Activated CD8-positive, alpha-beta T cell treated with anti-CD3 and anti-CD28 coated beads for 36 hours (primary cell): ENCODE measurements at regions not wholly inside any gene's neighbourhood (a gene's known extent, or its start where the extent isn't known, plus 50 kb on each side); places are given as distances from the start of the nearest gene placed in this dataset.

ENCODE experiments used
- ATAC-seq: fragments of 200-7000 bp; cut with Tn5 transposase; one replicate; pipeline ENCODE4 v1.10.0; 2021; ENCODE audit warnings: mild to moderate bottlenecking, moderate library complexity
- CTCF ChIA-PET: fragments of 350-600 bp; sonication (Branson Sonifier 250); formaldehyde crosslinking; loops from one replicate; lab custom pipeline; 2021; ENCODE audit warnings: antibody characterized with exemption; lab: Charles Lee
- POLR2A ChIA-PET: fragments of 350-600 bp; sonication (Branson Sonifier 250); formaldehyde crosslinking; loops from one replicate; lab custom pipeline; 2021; ENCODE audit warnings: antibody characterized with exemption; lab: Charles Lee
- DNase-seq: peaks from one replicate; pipeline ENCODE4 v3.0.0-alpha.2; 2020
- H3K27ac Mint-ChIP-seq: one replicate; pipeline ENCODE4 v1.8.0; 2021; ENCODE audit warnings: mild to moderate bottlenecking, mixed read lengths
- H3K27me3 Mint-ChIP-seq: one replicate; pipeline ENCODE4 v1.8.0; 2021; ENCODE audit warnings: mixed read lengths
- H3K36me3 Mint-ChIP-seq: one replicate; pipeline ENCODE4 v1.8.0; 2021; ENCODE audit warnings: low read depth, mixed read lengths
- H3K4me1 Mint-ChIP-seq: one replicate; pipeline ENCODE4 v1.8.0; 2021; ENCODE audit warnings: low read depth, mixed read lengths
- H3K4me3 Mint-ChIP-seq: one replicate; pipeline ENCODE4 v1.8.0; 2021; ENCODE audit warnings: mild to moderate bottlenecking, moderate library complexity, mixed read lengths
- H3K9me3 Mint-ChIP-seq: one replicate; pipeline ENCODE4 v1.8.0; 2021; ENCODE audit warnings: mixed read lengths
- CTCF ChIP-seq: fragments of 200-600 bp; IDR thresholded peaks from one replicate; pipeline ENCODE4 v1.8.0; 2022; ENCODE audit warnings: antibody characterized with exemption, mild to moderate bottlenecking
- intact Hi-C: fragments of 100-400 bp; cut with micrococcal nuclease; formaldehyde crosslinking; loops from one replicate; pipeline ENCODE4 v1.10.0; 2022

- peaks cover 15% of the 10 kb centered on the region for H3K27me3 Mint-ChIP-seq
- ATAC-seq, result no peak
- DNase-seq, result no peak
- H3K9me3 Mint-ChIP-seq, result peaks cover 2% of the 10 kb centered on the region
- TF ChIP-seq CTCF, result no peak
- no peaks in the 10 kb centered on the region for H3K36me3 Mint-ChIP-seq
- no peak overlapping the region for H3K27ac Mint-ChIP-seq
- H3K4me3 Mint-ChIP-seq, result no peak overlapping the region
- CTCF ChIA-PET, result no interaction called here
- intact Hi-C loops, result no loop called here
- POLR2A ChIA-PET, result no interaction called here
- peaks cover 12% of the 10 kb centered on the region for H3K4me1 Mint-ChIP-seq
Observed at GRCh38 chr2:166613226-166613625, 119.2 kb upstream of the SCN7A start.

GRCh38 chr2:166612214-166612613, 118.2 kb upstream of the SCN7A start:
- ChIA-PET POLR2A (no interaction called here), CTCF (no interaction called here)
- Mint-ChIP-seq H3K9me3 (peaks cover 2% of the 10 kb centered on the region), H3K27me3 (peaks cover 15% of the 10 kb centered on the region), H3K4me3 (no peak overlapping the region), H3K27ac (no peak overlapping the region), H3K36me3 (no peaks in the 10 kb centered on the region), H3K4me1 (peaks cover 12% of the 10 kb centered on the region)
- no peak for ATAC-seq
- intact Hi-C loops, result no loop called here
- no peak for DNase-seq
- no peak for TF ChIP-seq CTCF

- H3K27me3 Mint-ChIP-seq, result peaks cover 15% of the 10 kb centered on the region
- TF ChIP-seq CTCF, result no peak
Observed at GRCh38 chr2:166610913-166611305, 116.9 kb upstream of the SCN7A start.

GRCh38 chr2:166610180-166610912, 116.3 kb upstream of the SCN7A start:
- Mint-ChIP-seq H3K4me3 (peak overlapping the region; percentile 57), H3K27ac (no peak overlapping the region), H3K4me1 (peaks cover 12% of the 10 kb centered on the region), H3K36me3 (no peaks in the 10 kb centered on the region), H3K27me3 (peaks cover 16% of the 10 kb centered on the region), H3K9me3 (peaks cover 2% of the 10 kb centered on the region)
- ATAC-seq, result peak; percentile 58
- ChIA-PET POLR2A (no interaction called here), CTCF (interaction anchor here (0.8 kb wide), 1 partner anchor 17 kb away, joined by 3 read pairs; no protein-coding TSS in a partner anchor)
- peak; percentile 20 for DNase-seq
- TF ChIP-seq CTCF, result no peak
- intact Hi-C loops, result no loop called here

More at GRCh38 chr2:166610913-166611305, 116.9 kb upstream of the SCN7A start:
- ATAC-seq (no peak), DNase-seq (no peak)
- CTCF ChIA-PET, result no interaction called here
- Mint-ChIP-seq H3K9me3 (peaks cover 2% of the 10 kb centered on the region), H3K27ac (no peak overlapping the region), H3K4me3 (peak overlapping the region; percentile 57), H3K4me1 (peaks cover 12% of the 10 kb centered on the region), H3K36me3 (no peaks in the 10 kb centered on the region)
- intact Hi-C loops, result no loop called here
- POLR2A ChIA-PET, result no interaction called here

GRCh38 chr2:166609183-166609959, 115.3 kb upstream of the SCN7A start:
- peaks cover 12% of the 10 kb centered on the region for H3K4me1 Mint-ChIP-seq
- ATAC-seq, result no peak
- peaks cover 16% of the 10 kb centered on the region for H3K27me3 Mint-ChIP-seq

More at GRCh38 chr2:166609183-166609959, 115.3 kb upstream of the SCN7A start:
- DNase-seq, result no peak
- Mint-ChIP-seq H3K9me3 (peaks cover 2% of the 10 kb centered on the region), H3K27ac (no peak overlapping the region), H3K36me3 (no peaks in the 10 kb centered on the region), H3K4me3 (no peak overlapping the region)
- intact Hi-C loops, result no loop called here
- ChIA-PET CTCF (interaction anchor here (0.8 kb wide), 1 partner anchor 18 kb away, joined by 3 read pairs; no protein-coding TSS in a partner anchor), POLR2A (no interaction called here)
- TF ChIP-seq CTCF, result no peak
